Stimulated activated CD4-positive, alpha-beta T cell treated with anti-CD3 and anti-CD28 coated beads, Interleukin-2, amount 100 ng/mL, for 48 hours (primary cell): ENCODE measurements at regions not wholly inside any gene's neighbourhood (a gene's known extent, or its start where the extent isn't known, plus 50 kb on each side); places are given as distances from the start of the nearest gene placed in this dataset.

Experiments used
- DNase-seq, 2 donors: peaks; one replicate each; pipeline ENCODE4 v3.0.0-alpha.2; 2020

GRCh38 chr14:84152452-84152851 lies 1377.5 kb upstream of the FLRT2 start:
- no peak for DNase-seq

- DNase-seq = no peak
Measured at GRCh38 chr14:84162633-84163032, 1367.3 kb upstream of the FLRT2 start.

- DNase-seq = no peak
Measured at GRCh38 chr14:84167026-84167425, 1362.9 kb upstream of the FLRT2 start.

GRCh38 chr14:84180336-84180735 lies 1349.6 kb upstream of the FLRT2 start:
- no peak for DNase-seq

GRCh38 chr14:84181072-84181471 lies 1348.9 kb upstream of the FLRT2 start:
- DNase-seq = no peak

GRCh38 chr14:84195514-84195913 lies 1334.4 kb upstream of the FLRT2 start:
- no peak for DNase-seq

GRCh38 chr14:84197704-84198103 lies 1332.2 kb upstream of the FLRT2 start:
- DNase-seq = no peak

GRCh38 chr14:84202486-84202885 lies 1327.5 kb upstream of the FLRT2 start:
- DNase-seq = no peak

GRCh38 chr14:84203896-84204295 lies 1326.0 kb upstream of the FLRT2 start:
- no peak for DNase-seq

GRCh38 chr14:84208451-84208850 lies 1321.5 kb upstream of the FLRT2 start:
- no peak for DNase-seq

GRCh38 chr14:84209031-84209430 lies 1320.9 kb upstream of the FLRT2 start:
- DNase-seq = no peak

GRCh38 chr14:84217066-84217465 lies 1312.9 kb upstream of the FLRT2 start:
- no peak for DNase-seq

- DNase-seq = no peak
Measured at GRCh38 chr14:84225268-84225667, 1304.7 kb upstream of the FLRT2 start.

- DNase-seq = no peak
Measured at GRCh38 chr14:84228702-84229101, 1301.2 kb upstream of the FLRT2 start.

- DNase-seq = no peak
Measured at GRCh38 chr14:84234281-84234680, 1295.7 kb upstream of the FLRT2 start.

- no peak for DNase-seq
Measured at GRCh38 chr14:84236290-84236689, 1293.7 kb upstream of the FLRT2 start.

GRCh38 chr14:84237881-84238280 lies 1292.1 kb upstream of the FLRT2 start:
- DNase-seq = no peak

- DNase-seq = no peak
Measured at GRCh38 chr14:84247693-84248092, 1282.3 kb upstream of the FLRT2 start.

- no peak for DNase-seq
Measured at GRCh38 chr14:84250893-84251292, 1279.1 kb upstream of the FLRT2 start.

GRCh38 chr14:84251411-84252115 lies 1278.4 kb upstream of the FLRT2 start:
- DNase-seq = no peak

- no peak for DNase-seq
Measured at GRCh38 chr14:84252706-84253105, 1277.2 kb upstream of the FLRT2 start.

- no peak for DNase-seq
Measured at GRCh38 chr14:84253326-84253725, 1276.6 kb upstream of the FLRT2 start.

GRCh38 chr14:84254290-84254689 lies 1275.7 kb upstream of the FLRT2 start:
- DNase-seq = no peak

GRCh38 chr14:84262932-84263331 lies 1267.0 kb upstream of the FLRT2 start:
- no peak for DNase-seq

- no peak for DNase-seq
Measured at GRCh38 chr14:84272290-84272721, 1257.6 kb upstream of the FLRT2 start.
